AG10803 (cell line): ENCODE measurements at regions not wholly inside any gene's neighbourhood (a gene's known extent, or its start where the extent isn't known, plus 50 kb on each side); places are given as distances from the start of the nearest gene placed in this dataset.

ENCODE experiments used
- DNase-seq: peaks from one replicate; pipeline ENCODE4 v3.0.0; 2010; ENCODE audit warnings: low read depth
- H3K4me3 ChIP-seq: 2 replicates; pipeline ENCODE4 v1.5.1; 2011; ENCODE audit warnings: mild to moderate bottlenecking, low read length, control low read depth
- CTCF ChIP-seq: conservative IDR thresholded peaks from 2 replicates; pipeline ENCODE4 v1.5.1; 2011; ENCODE audit warnings: mild to moderate bottlenecking, low read length, control low read depth, inconsistent platforms

- TF ChIP-seq CTCF = no peak
- peak; percentile 83 for DNase-seq
- H3K4me3 ChIP-seq = no peak overlapping the region
Observed at GRCh38 chr16:66120656-66121055, 245.8 kb upstream of the CDH5 start.

- no peak for TF ChIP-seq CTCF
- DNase-seq = peak; percentile 43
- H3K4me3 ChIP-seq = no peak overlapping the region
Observed at GRCh38 chr16:66116163-66117002, 250.1 kb upstream of the CDH5 start.

- H3K4me3 ChIP-seq = no peak overlapping the region
- no peak for DNase-seq
- no peak for TF ChIP-seq CTCF
Observed at GRCh38 chr16:66115373-66115772, 251.1 kb upstream of the CDH5 start.

- no peak for DNase-seq
- TF ChIP-seq CTCF = no peak
- no peak overlapping the region for H3K4me3 ChIP-seq
Observed at GRCh38 chr16:66113223-66113622, 253.3 kb upstream of the CDH5 start.

GRCh38 chr16:66109677-66110076, 256.8 kb upstream of the CDH5 start:
- TF ChIP-seq CTCF = no peak
- H3K4me3 ChIP-seq = no peak overlapping the region
- no peak for DNase-seq

GRCh38 chr16:66107661-66108060, 258.8 kb upstream of the CDH5 start:
- DNase-seq = peak; percentile 90
- H3K4me3 ChIP-seq = no peak overlapping the region
- no peak for TF ChIP-seq CTCF

- no peak for TF ChIP-seq CTCF
- peak; percentile 52 for DNase-seq
- no peak overlapping the region for H3K4me3 ChIP-seq
Observed at GRCh38 chr16:66103211-66103610, 263.3 kb upstream of the CDH5 start.
